Right lobe of liver (tissue), 6 donors: ENCODE measurements at regions not wholly inside any gene's neighbourhood (a gene's known extent, or its start where the extent isn't known, plus 50 kb on each side); places are given as distances from the start of the nearest gene placed in this dataset.

Experiments used
- ATAC-seq, 4 donors: fragments of 200-7000 bp; cut with Tn5 transposase; one replicate each; pipeline ENCODE4 v1.9.1; 2020; ENCODE audit warnings: mild to moderate bottlenecking in 4 of 4, moderate library complexity in 4 of 4
- DNase-seq, 3 donors: peaks; one replicate each; pipeline ENCODE4 v3.0.0-alpha.2; 2020
- H3K27ac ChIP-seq, 3 donors: fragments of 200-600 bp; one replicate each; pipeline ENCODE4 v1.8.0; 2022
- H3K27me3 ChIP-seq, 2 donors: fragments of 200-600 bp; one replicate each; pipeline ENCODE4 v1.8.0; 2022
- H3K36me3 ChIP-seq, 4 donors: fragments of 200-600 bp; sonication (generic) in 1 of 4; one replicate each; pipeline versions ENCODE4 v1.5.1 to v1.8.0; 2017 to 2022; ENCODE audit warnings: control low read depth in 1 of 4
- H3K4me1 ChIP-seq, 4 donors: fragments of 200-600 bp; sonication (generic) in 1 of 4; one replicate each; pipeline versions ENCODE4 v1.5.1 to v1.8.0; 2017 to 2022; ENCODE audit warnings: control low read depth in 1 of 4
- H3K4me3 ChIP-seq, 3 donors: fragments of 200-600 bp; one replicate each; pipeline ENCODE4 v1.8.0; 2022
- H3K9me3 ChIP-seq, 4 donors: fragments of 200-600 bp; sonication (generic) in 1 of 4; one replicate each; pipeline versions ENCODE4 v1.5.1 to v1.8.0; 2017 to 2022; ENCODE audit warnings: control low read depth in 1 of 4
- POLR2A ChIP-seq: fragments of 450-650 bp; IDR thresholded peaks from one replicate; pipeline ENCODE4 v1.6.1; 2017; ENCODE audit warnings: antibody characterized with exemption, mild to moderate bottlenecking
- WGBS: methylation state at CpG from one replicate; pipeline ENCODE4 v1.1.6; 2018; ENCODE audit warnings: low coverage, low lambda C conversion rate; ENCODE audit not compliant: insufficient coverage; ENCODE audit errors: missing lambda C conversion rate; 5-methylcytosine and 5-hydroxymethylcytosine counted together
- intact Hi-C, 2 donors: fragments of 100-400 bp; cut with DNase I; formaldehyde crosslinking; loops; one replicate each; pipeline versions ENCODE4 v1.11.2 to v1.14.1; 2022
- TF ChIP-seq, protein P1 (sequence below), 4 donors: fragments of 200-600 bp in 3 of 4; fragments of 450-650 bp in 1 of 4; IDR thresholded peaks; one replicate each; pipeline versions ENCODE4 v1.5.1 to v1.8.0; 2016 to 2022; ENCODE audit warnings: antibody characterized with exemption in 4 of 4, mild to moderate bottlenecking in 2 of 4
- donor health status: DM: no; HTN: yes; CAD: no.
- donor health status: DM: no; HTN: no; CAD: no.
- donor health status: DM: no; HTN: no; CAD: no.
- donor health status: DM: no; HTN: yes; CAD: no.
- donor health status: DM: no; HTN: yes; CAD: no.

DNA sequence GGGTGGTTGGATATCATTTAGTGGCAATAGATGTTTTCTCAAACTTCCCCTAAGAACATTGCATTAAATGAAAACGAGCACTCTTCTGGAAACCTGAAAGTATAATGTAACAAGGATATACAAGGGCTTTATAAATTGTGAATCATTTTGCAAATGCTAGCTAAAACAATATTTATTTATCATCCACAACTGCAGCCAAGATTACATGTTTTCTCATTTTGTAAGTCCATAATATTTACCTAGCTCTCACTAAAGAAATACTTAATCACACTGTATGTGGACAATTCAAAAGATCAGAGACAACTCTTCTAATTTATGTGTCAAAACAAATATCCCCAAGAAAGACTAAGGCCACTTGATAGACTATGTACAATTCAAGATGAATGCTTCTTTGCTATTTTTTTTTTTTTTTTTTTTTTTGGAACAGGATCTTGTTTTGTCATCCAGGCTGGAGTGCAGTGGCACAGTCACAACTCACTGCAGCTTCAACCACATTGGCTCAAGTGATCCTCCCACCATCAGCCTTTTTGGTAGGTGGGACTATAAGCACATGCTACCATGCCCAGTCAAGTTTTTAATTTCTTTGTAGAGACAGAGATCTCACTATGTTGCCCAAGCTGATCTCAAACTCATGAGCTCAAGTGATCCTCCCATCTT lies 427.7 kb upstream of the THBS1 start:
- peak overlapping the region in 1 of 3 donors; percentile 67 for H3K27ac ChIP-seq
- H3K9me3 ChIP-seq: no peaks in the 10 kb centered on the region
- TF ChIP-seq, protein P1, sequence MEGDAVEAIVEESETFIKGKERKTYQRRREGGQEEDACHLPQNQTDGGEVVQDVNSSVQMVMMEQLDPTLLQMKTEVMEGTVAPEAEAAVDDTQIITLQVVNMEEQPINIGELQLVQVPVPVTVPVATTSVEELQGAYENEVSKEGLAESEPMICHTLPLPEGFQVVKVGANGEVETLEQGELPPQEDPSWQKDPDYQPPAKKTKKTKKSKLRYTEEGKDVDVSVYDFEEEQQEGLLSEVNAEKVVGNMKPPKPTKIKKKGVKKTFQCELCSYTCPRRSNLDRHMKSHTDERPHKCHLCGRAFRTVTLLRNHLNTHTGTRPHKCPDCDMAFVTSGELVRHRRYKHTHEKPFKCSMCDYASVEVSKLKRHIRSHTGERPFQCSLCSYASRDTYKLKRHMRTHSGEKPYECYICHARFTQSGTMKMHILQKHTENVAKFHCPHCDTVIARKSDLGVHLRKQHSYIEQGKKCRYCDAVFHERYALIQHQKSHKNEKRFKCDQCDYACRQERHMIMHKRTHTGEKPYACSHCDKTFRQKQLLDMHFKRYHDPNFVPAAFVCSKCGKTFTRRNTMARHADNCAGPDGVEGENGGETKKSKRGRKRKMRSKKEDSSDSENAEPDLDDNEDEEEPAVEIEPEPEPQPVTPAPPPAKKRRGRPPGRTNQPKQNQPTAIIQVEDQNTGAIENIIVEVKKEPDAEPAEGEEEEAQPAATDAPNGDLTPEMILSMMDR (IDR thresholded peaks at IDR 0.05): no peak
- no peak for TF ChIP-seq POLR2A
- no peaks in the 10 kb centered on the region for H3K36me3 ChIP-seq
- intact Hi-C loops: no loop called here
- ATAC-seq: no peak
- no peak overlapping the region for H3K4me3 ChIP-seq
- no peaks in the 10 kb centered on the region for H3K27me3 ChIP-seq
- DNase-seq: no peak
- WGBS: 92% methylated on average over 1 of the region's 1 CpG
- H3K4me1 ChIP-seq: peaks cover 0 to 19% (median 5%) of the 10 kb centered on the region in 4 donors

DNA sequence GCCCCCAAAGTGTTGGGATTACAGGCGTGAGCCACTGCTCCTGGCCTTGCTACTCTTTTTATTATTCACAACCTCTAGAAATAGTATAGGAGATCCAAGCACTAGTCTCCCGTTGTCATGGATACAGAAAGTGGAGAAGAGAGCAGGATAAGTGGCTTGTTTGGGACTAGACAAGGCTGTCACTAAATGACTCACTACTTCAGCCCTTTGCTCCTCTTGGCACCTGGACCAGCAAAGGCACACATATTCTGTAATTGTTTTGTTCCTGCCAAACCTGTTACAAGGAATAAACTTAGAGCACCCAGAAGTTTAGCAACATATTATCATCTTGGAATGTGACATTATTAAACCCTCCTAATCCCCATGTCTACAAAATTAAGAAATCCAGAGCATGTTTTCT lies 427.2 kb upstream of the THBS1 start:
- no peaks in the 10 kb centered on the region for H3K27me3 ChIP-seq
- H3K27ac ChIP-seq: peak overlapping the region; percentile 37 to 67 (median 60)
- no peak overlapping the region for H3K4me3 ChIP-seq
- no peaks in the 10 kb centered on the region for H3K36me3 ChIP-seq
- no peaks in the 10 kb centered on the region for H3K9me3 ChIP-seq
- TF ChIP-seq POLR2A: no peak
- TF ChIP-seq, protein P1 (IDR thresholded peaks at IDR 0.05): no peak
- peak in 2 of 3 donors; percentile 25 to 52 for DNase-seq
- H3K4me1 ChIP-seq: peaks cover 0 to 19% (median 5%) of the 10 kb centered on the region in 4 donors
- intact Hi-C loops: no loop called here
- ATAC-seq: peak; percentile 50 to 94 (median 83)
- WGBS: 77% methylated on average over 2 of the region's 2 CpGs

DNA sequence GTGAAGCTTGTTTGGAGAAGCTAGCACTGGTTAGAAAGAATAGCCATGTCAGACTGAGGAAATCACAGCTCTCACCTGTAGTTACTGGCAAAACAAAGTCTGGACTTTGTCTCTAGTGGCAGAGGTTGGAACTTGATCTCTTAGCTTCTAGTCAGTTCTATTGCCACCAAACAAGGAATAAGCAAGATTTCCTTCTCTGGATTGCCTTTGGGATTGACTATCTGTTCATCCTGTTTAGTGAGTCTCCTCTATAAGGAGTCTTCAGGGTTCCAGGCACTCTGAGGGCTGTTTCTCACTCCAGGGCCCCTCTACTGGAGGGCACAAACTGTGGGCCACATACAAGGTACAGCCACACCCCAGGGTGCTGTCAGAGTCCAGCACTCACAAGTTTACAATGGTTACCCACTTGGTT lies 426.6 kb upstream of the THBS1 start:
- H3K36me3 ChIP-seq: no peaks in the 10 kb centered on the region
- TF ChIP-seq, protein P1 (IDR thresholded peaks at IDR 0.05): peak in 3 of 4 donors; percentile 21 to 37 (median 22)
- TF ChIP-seq POLR2A: no peak
- intact Hi-C loops: no loop called here
- H3K27me3 ChIP-seq: no peaks in the 10 kb centered on the region
- H3K9me3 ChIP-seq: no peaks in the 10 kb centered on the region
- peak overlapping the region; percentile 37 to 67 (median 60) for H3K27ac ChIP-seq
- DNase-seq: no peak
- peak; percentile 81 to 94 (median 87) for ATAC-seq
- H3K4me1 ChIP-seq: peaks cover 0 to 19% (median 5%) of the 10 kb centered on the region in 4 donors
- no peak overlapping the region for H3K4me3 ChIP-seq

DNA sequence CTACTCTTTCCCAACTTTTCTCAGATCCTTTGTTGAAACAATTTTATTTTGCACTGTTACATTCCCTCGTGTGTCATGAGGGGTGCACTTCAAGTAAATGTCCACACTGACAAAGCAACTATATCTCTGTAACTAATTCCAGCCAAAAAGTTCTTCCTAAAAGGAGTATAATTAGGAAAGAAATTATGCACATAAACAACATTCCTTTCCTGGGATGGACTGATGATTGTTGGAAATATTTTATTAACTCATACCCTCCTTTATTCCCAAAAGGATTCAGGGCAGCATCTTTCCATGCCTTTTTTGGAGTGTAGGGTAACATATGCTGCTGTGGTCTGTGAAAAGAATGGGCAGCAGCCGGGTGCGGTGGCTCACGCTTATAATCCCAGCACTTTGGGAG lies 426.1 kb upstream of the THBS1 start:
- WGBS: 62% methylated on average over 1 of the region's 4 CpGs
- no peaks in the 10 kb centered on the region for H3K27me3 ChIP-seq
- peaks cover 0 to 19% (median 5%) of the 10 kb centered on the region in 4 donors for H3K4me1 ChIP-seq
- DNase-seq: no peak
- H3K9me3 ChIP-seq: no peaks in the 10 kb centered on the region
- H3K4me3 ChIP-seq: no peak overlapping the region
- no peak for ATAC-seq
- H3K27ac ChIP-seq: peak overlapping the region in 2 of 3 donors; percentile 60 to 67
- intact Hi-C loops: no loop called here
- H3K36me3 ChIP-seq: no peaks in the 10 kb centered on the region
- TF ChIP-seq POLR2A: no peak
- TF ChIP-seq, protein P1 (IDR thresholded peaks at IDR 0.05): no peak
